ENCODE measurements at regions not wholly inside any gene's neighbourhood (a gene's known extent, or its start where the extent isn't known, plus 50 kb on each side); places are given as distances from the start of the nearest gene placed in this dataset.

DNA sequence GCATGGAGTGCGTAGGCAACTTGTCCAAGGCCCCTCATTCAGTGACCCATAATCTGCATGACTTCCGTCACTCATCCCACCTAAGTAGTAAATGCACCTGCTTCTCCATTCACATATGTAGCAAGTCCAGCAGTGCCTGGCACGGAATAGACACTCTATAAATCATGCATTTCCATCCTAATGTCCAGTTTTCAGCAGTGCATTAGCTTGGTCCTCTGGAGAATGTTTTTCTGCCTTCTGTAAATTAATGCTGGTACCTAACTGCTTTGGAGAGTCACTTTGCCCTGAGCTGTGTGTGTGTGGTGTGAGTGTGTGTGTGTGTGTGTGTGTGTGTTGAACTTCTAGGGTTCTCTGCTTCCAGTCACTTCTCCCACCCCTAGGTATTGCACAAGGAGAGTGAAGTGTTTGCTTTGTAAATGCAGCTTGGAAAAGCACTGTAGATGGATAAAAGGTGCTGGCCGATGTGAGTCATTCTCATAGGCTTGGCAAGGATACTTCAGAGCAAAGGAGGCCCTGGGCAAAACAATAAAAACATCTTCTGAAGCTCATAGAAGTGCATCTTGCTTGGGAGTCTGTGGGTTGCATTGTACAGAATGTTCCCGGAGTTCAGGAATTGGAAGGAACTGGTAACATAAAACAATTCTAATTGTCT is 181.8 kb downstream of the KATNAL1 start:
- H3K4me1 ChIP-seq (ENCODE audit: control insufficient read depth, insufficient read depth, low read length), result no peaks in the 10 kb centered on the region
- intact Hi-C loops (cut with micrococcal nuclease; ENCODE audit: unreplicated experiment), result no loop called here
- peak; percentile 85 for TF ChIP-seq TCF7L2 (IDR thresholded peaks at IDR 0.05; ENCODE audit: low read depth, low read length)
- TF ChIP-seq, protein P1, sequence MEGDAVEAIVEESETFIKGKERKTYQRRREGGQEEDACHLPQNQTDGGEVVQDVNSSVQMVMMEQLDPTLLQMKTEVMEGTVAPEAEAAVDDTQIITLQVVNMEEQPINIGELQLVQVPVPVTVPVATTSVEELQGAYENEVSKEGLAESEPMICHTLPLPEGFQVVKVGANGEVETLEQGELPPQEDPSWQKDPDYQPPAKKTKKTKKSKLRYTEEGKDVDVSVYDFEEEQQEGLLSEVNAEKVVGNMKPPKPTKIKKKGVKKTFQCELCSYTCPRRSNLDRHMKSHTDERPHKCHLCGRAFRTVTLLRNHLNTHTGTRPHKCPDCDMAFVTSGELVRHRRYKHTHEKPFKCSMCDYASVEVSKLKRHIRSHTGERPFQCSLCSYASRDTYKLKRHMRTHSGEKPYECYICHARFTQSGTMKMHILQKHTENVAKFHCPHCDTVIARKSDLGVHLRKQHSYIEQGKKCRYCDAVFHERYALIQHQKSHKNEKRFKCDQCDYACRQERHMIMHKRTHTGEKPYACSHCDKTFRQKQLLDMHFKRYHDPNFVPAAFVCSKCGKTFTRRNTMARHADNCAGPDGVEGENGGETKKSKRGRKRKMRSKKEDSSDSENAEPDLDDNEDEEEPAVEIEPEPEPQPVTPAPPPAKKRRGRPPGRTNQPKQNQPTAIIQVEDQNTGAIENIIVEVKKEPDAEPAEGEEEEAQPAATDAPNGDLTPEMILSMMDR (IDR thresholded peaks at IDR 0.05), result no peak
- ATAC-seq (peak; percentile 83), DNase-seq (ENCODE audit: low read depth, low spot score) (no peak)
- no peak overlapping the region for H3K27ac ChIP-seq (ENCODE audit: low read length)
- no peaks in the 10 kb centered on the region for H3K36me3 ChIP-seq (ENCODE audit: control insufficient read depth, insufficient read depth, low read length)
- H3K27me3 ChIP-seq (ENCODE audit: control insufficient read depth, insufficient read depth, low read length), result no peaks in the 10 kb centered on the region
- in situ Hi-C loops (cut with HindIII; ENCODE audit: low pct_unique_long_range_greater_than_20kb, low sequenced_read_pairs), result no loop called here
- H3K4me3 ChIP-seq (ENCODE audit: low read depth in 2 of 2, low read length in 2 of 2), result no peak overlapping the region
- H3K9me3 ChIP-seq (ENCODE audit: control insufficient read depth, insufficient read depth, low read depth, low read length), result no peaks in the 10 kb centered on the region
- ChIA-PET CTCF (no interaction called here), POLR2A (no interaction called here)
- no TSS peak for BruUV-seq (replicated peaks)

DNA sequence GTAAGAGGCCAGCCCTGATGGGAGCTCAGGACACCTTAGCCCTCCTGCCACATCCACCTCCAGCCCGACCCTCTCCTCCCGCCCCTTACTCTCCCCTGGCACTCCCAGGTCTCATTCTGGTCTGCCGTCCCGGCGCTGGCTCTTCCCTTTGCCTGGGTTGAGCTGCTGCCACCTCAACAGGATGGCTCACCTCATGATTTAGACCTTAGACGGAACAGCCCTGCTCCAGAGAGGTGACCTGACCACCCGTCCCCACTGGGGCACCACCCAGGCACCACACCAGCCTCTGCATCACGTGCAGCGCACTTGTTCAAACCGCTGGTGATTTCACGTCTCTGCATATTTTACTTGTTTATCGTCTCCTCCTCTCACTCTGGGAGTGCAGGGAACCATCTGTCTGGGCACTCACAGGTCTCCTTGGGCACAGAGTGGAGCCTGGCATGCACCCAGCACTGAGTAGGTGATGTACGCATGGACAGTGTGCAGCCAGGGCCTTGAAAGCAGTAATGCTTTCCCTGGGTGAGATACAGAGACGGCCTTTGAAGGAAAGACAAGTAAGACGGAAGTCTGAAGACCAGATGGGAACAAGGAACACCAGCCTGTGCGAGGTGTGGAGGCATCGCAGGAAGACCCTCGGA is 183.1 kb downstream of the KATNAL1 start:
- H3K9me3 ChIP-seq (ENCODE audit: control insufficient read depth, insufficient read depth, low read depth, low read length), result no peaks in the 10 kb centered on the region
- no peaks in the 10 kb centered on the region for H3K4me1 ChIP-seq (ENCODE audit: control insufficient read depth, insufficient read depth, low read length)
- intact Hi-C loops (cut with micrococcal nuclease; ENCODE audit: unreplicated experiment) (no loop called here), in situ Hi-C loops (cut with HindIII; ENCODE audit: low pct_unique_long_range_greater_than_20kb, low sequenced_read_pairs) (no loop called here)
- no peak for ATAC-seq
- H3K27me3 ChIP-seq (ENCODE audit: control insufficient read depth, insufficient read depth, low read length), result no peaks in the 10 kb centered on the region
- no peaks in the 10 kb centered on the region for H3K36me3 ChIP-seq (ENCODE audit: control insufficient read depth, insufficient read depth, low read length)
- no peak overlapping the region for H3K4me3 ChIP-seq (ENCODE audit: low read depth in 2 of 2, low read length in 2 of 2)
- no TSS peak for BruUV-seq (replicated peaks)
- DNase-seq (ENCODE audit: low read depth, low spot score), result no peak
- POLR2A ChIA-PET, result no interaction called here
- CTCF ChIA-PET, result interaction anchor here (0.7 kb wide), 1 partner anchor 284 kb away, joined by 4 read pairs; no protein-coding TSS in a partner anchor
- no peak overlapping the region for H3K27ac ChIP-seq (ENCODE audit: low read length)
- TF ChIP-seq SIN3A (IDR thresholded peaks at IDR 0.05; ENCODE audit: borderline replicate concordance, insufficient read depth, low read depth, low read length) (no peak), POLR2AphosphoS5 (IDR thresholded peaks at IDR 0.05; ENCODE audit: low read depth, low read length) (no peak), TCF7L2 (IDR thresholded peaks at IDR 0.05; ENCODE audit: low read depth, low read length) (no peak)
- TF ChIP-seq, protein P2, sequence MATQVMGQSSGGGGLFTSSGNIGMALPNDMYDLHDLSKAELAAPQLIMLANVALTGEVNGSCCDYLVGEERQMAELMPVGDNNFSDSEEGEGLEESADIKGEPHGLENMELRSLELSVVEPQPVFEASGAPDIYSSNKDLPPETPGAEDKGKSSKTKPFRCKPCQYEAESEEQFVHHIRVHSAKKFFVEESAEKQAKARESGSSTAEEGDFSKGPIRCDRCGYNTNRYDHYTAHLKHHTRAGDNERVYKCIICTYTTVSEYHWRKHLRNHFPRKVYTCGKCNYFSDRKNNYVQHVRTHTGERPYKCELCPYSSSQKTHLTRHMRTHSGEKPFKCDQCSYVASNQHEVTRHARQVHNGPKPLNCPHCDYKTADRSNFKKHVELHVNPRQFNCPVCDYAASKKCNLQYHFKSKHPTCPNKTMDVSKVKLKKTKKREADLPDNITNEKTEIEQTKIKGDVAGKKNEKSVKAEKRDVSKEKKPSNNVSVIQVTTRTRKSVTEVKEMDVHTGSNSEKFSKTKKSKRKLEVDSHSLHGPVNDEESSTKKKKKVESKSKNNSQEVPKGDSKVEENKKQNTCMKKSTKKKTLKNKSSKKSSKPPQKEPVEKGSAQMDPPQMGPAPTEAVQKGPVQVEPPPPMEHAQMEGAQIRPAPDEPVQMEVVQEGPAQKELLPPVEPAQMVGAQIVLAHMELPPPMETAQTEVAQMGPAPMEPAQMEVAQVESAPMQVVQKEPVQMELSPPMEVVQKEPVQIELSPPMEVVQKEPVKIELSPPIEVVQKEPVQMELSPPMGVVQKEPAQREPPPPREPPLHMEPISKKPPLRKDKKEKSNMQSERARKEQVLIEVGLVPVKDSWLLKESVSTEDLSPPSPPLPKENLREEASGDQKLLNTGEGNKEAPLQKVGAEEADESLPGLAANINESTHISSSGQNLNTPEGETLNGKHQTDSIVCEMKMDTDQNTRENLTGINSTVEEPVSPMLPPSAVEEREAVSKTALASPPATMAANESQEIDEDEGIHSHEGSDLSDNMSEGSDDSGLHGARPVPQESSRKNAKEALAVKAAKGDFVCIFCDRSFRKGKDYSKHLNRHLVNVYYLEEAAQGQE (IDR thresholded peaks at IDR 0.05; ENCODE audit: insufficient read depth in 1 of 2, low read depth in 2 of 2, low read length in 1 of 2), result no peak
- TF ChIP-seq, protein P1 (IDR thresholded peaks at IDR 0.05), result no peak
